Karpas-422 (cell line): ENCODE measurements at regions not wholly inside any gene's neighbourhood (a gene's known extent, or its start where the extent isn't known, plus 50 kb on each side); places are given as distances from the start of the nearest gene placed in this dataset.

Experiments
- DNase-seq: peaks from one replicate; pipeline ENCODE4 v3.0.0-alpha.2; 2015
- H2AFZ ChIP-seq: fragments of 200-600 bp; sonication (generic); 2 replicates; pipeline ENCODE4 v1.6.1; 2014; ENCODE audit warnings: antibody characterized with exemption, low read length, mixed read lengths
- H3K27ac ChIP-seq: fragments of 200-600 bp; sonication (generic); 2 replicates; pipeline ENCODE4 v1.5.1; 2014; ENCODE audit warnings: mild to moderate bottlenecking, low read length, moderate library complexity
- H3K27me3 ChIP-seq: fragments of 200-600 bp; sonication (generic); 2 replicates; pipeline ENCODE4 v1.6.1; 2014; ENCODE audit warnings: low read length, mixed read lengths
- H3K36me3 ChIP-seq: fragments of 200-600 bp; sonication (generic); 2 replicates; pipeline ENCODE4 v1.6.1; 2014; ENCODE audit warnings: low read length, mixed read lengths; ENCODE audit not compliant: insufficient read depth
- H3K4me1 ChIP-seq: fragments of 200-600 bp; sonication (generic); 2 replicates; pipeline ENCODE4 v1.6.1; 2014; ENCODE audit warnings: mild to moderate bottlenecking, low read length, mixed read lengths
- H3K4me2 ChIP-seq: fragments of 200-600 bp; sonication (generic); 2 replicates; pipeline ENCODE4 v1.6.1; 2014; ENCODE audit warnings: low read length, low read depth, mild to moderate bottlenecking; ENCODE audit not compliant: poor library complexity, severe bottlenecking
- H3K4me3 ChIP-seq: fragments of 200-600 bp; sonication (generic); 2 replicates; pipeline ENCODE4 v1.5.1; 2014; ENCODE audit warnings: mild to moderate bottlenecking, antibody characterized with exemption, low read length, mixed read lengths
- H3K79me2 ChIP-seq: fragments of 200-600 bp; sonication (generic); 2 replicates; pipeline ENCODE4 v1.6.1; 2014; ENCODE audit warnings: mild to moderate bottlenecking, low read length, mixed read lengths
- H3K9ac ChIP-seq: fragments of 200-600 bp; sonication (generic); 2 replicates; pipeline ENCODE4 v1.6.0; 2014; ENCODE audit warnings: low read length
- H3K9me2 ChIP-seq: fragments of 200-600 bp; sonication (generic), shearing (Covaris generic); replicated peaks from 2 replicates; pipeline ENCODE4 v1.6.0; 2014; ENCODE audit warnings: mild to moderate bottlenecking, low read length, moderate library complexity; ENCODE audit not compliant: insufficient read depth
- H3K9me3 ChIP-seq: fragments of 300-700, 200-600 bp; sonication (generic); 2 replicates; pipeline ENCODE4 v1.6.1; 2014; ENCODE audit warnings: low read length, mixed read lengths
- H4K20me1 ChIP-seq: fragments of 200-600 bp; sonication (generic); 2 replicates; pipeline ENCODE4 v1.6.1; 2014; ENCODE audit warnings: mild to moderate bottlenecking, antibody characterized with exemption, low read length, low read depth; ENCODE audit not compliant: insufficient read depth

GRCh38 chr11:27777033-27777432, 76.8 kb upstream of the BDNF start:
- no peaks in the 10 kb centered on the region for H3K9me3 ChIP-seq
- H3K9ac ChIP-seq: no peak overlapping the region
- DNase-seq: no peak
- no peaks in the 10 kb centered on the region for H3K36me3 ChIP-seq
- no peaks in the 10 kb centered on the region for H3K79me2 ChIP-seq
- no peak overlapping the region for H3K4me3 ChIP-seq
- H3K4me2 ChIP-seq: no peak overlapping the region
- no peaks in the 10 kb centered on the region for H3K27me3 ChIP-seq
- H3K27ac ChIP-seq: no peak overlapping the region
- no peak overlapping the region for H2AFZ ChIP-seq
- H3K9me2 ChIP-seq: no peaks in the 10 kb centered on the region
- no peaks in the 10 kb centered on the region for H3K4me1 ChIP-seq
- H4K20me1 ChIP-seq: no peaks in the 10 kb centered on the region

- Histone ChIP-seq H3K4me2 (no peak overlapping the region), H4K20me1 (no peaks in the 10 kb centered on the region), H3K27me3 (no peaks in the 10 kb centered on the region), H3K4me1 (no peaks in the 10 kb centered on the region), H2AFZ (no peak overlapping the region), H3K79me2 (no peaks in the 10 kb centered on the region), H3K36me3 (no peaks in the 10 kb centered on the region), H3K9me3 (no peaks in the 10 kb centered on the region), H3K27ac (no peak overlapping the region), H3K4me3 (no peak overlapping the region), H3K9ac (no peak overlapping the region), H3K9me2 (no peaks in the 10 kb centered on the region)
- DNase-seq: no peak
Measured at GRCh38 chr11:27773884-27774283, 73.6 kb upstream of the BDNF start.

GRCh38 chr11:27771516-27771915, 71.3 kb upstream of the BDNF start:
- H3K27ac ChIP-seq: no peak overlapping the region
- H3K36me3 ChIP-seq: no peaks in the 10 kb centered on the region
- no peaks in the 10 kb centered on the region for H3K9me2 ChIP-seq
- DNase-seq: no peak
- no peaks in the 10 kb centered on the region for H3K79me2 ChIP-seq
- H3K4me1 ChIP-seq: no peaks in the 10 kb centered on the region
- H2AFZ ChIP-seq: no peak overlapping the region
- H3K4me3 ChIP-seq: no peak overlapping the region
- no peaks in the 10 kb centered on the region for H3K27me3 ChIP-seq
- H3K4me2 ChIP-seq: no peak overlapping the region
- H3K9me3 ChIP-seq: no peaks in the 10 kb centered on the region
- H4K20me1 ChIP-seq: no peaks in the 10 kb centered on the region
- no peak overlapping the region for H3K9ac ChIP-seq

- H3K27me3 ChIP-seq: no peaks in the 10 kb centered on the region
- no peaks in the 10 kb centered on the region for H3K9me2 ChIP-seq
- H3K4me3 ChIP-seq: no peak overlapping the region
- no peak overlapping the region for H2AFZ ChIP-seq
- no peaks in the 10 kb centered on the region for H3K79me2 ChIP-seq
- no peaks in the 10 kb centered on the region for H3K4me1 ChIP-seq
- no peaks in the 10 kb centered on the region for H3K36me3 ChIP-seq
- H3K4me2 ChIP-seq: no peak overlapping the region
- no peak overlapping the region for H3K9ac ChIP-seq
- no peak for DNase-seq
- H3K27ac ChIP-seq: no peak overlapping the region
- H3K9me3 ChIP-seq: no peaks in the 10 kb centered on the region
- no peaks in the 10 kb centered on the region for H4K20me1 ChIP-seq
Measured at GRCh38 chr11:27770576-27770975, 70.3 kb upstream of the BDNF start.

- Histone ChIP-seq H3K27me3 (no peaks in the 10 kb centered on the region), H3K36me3 (no peaks in the 10 kb centered on the region), H3K79me2 (no peaks in the 10 kb centered on the region), H4K20me1 (no peaks in the 10 kb centered on the region), H3K9me2 (no peaks in the 10 kb centered on the region), H3K9me3 (no peaks in the 10 kb centered on the region), H3K4me3 (no peak overlapping the region), H3K4me2 (no peak overlapping the region), H3K9ac (no peak overlapping the region), H3K4me1 (no peaks in the 10 kb centered on the region), H2AFZ (no peak overlapping the region), H3K27ac (no peak overlapping the region)
- no peak for DNase-seq
Measured at GRCh38 chr11:27763736-27764135, 63.5 kb upstream of the BDNF start.

GRCh38 chr11:27761356-27761755, 61.1 kb upstream of the BDNF start:
- no peaks in the 10 kb centered on the region for H3K36me3 ChIP-seq
- H3K9ac ChIP-seq: no peak overlapping the region
- no peaks in the 10 kb centered on the region for H3K4me1 ChIP-seq
- H3K4me3 ChIP-seq: no peak overlapping the region
- H3K9me2 ChIP-seq: no peaks in the 10 kb centered on the region
- no peaks in the 10 kb centered on the region for H3K27me3 ChIP-seq
- H3K79me2 ChIP-seq: no peaks in the 10 kb centered on the region
- no peaks in the 10 kb centered on the region for H4K20me1 ChIP-seq
- DNase-seq: no peak
- no peaks in the 10 kb centered on the region for H3K9me3 ChIP-seq
- no peak overlapping the region for H3K4me2 ChIP-seq
- no peak overlapping the region for H3K27ac ChIP-seq
- no peak overlapping the region for H2AFZ ChIP-seq

- H3K4me3 ChIP-seq: no peak overlapping the region
- no peak overlapping the region for H3K27ac ChIP-seq
- no peaks in the 10 kb centered on the region for H3K9me2 ChIP-seq
- H3K9me3 ChIP-seq: no peaks in the 10 kb centered on the region
- H2AFZ ChIP-seq: no peak overlapping the region
- DNase-seq: no peak
- H3K4me2 ChIP-seq: no peak overlapping the region
- peaks cover 15% of the 10 kb centered on the region for H3K4me1 ChIP-seq
- H3K79me2 ChIP-seq: no peaks in the 10 kb centered on the region
- H3K36me3 ChIP-seq: no peaks in the 10 kb centered on the region
- H3K9ac ChIP-seq: no peak overlapping the region
- H4K20me1 ChIP-seq: no peaks in the 10 kb centered on the region
- H3K27me3 ChIP-seq: no peaks in the 10 kb centered on the region
Measured at GRCh38 chr11:27757953-27758352, 57.7 kb upstream of the BDNF start.

- peak; percentile 58 for DNase-seq
- H3K79me2 ChIP-seq: no peaks in the 10 kb centered on the region
- H3K4me2 ChIP-seq: peak overlapping the region; percentile 24
- H4K20me1 ChIP-seq: no peaks in the 10 kb centered on the region
- no peak overlapping the region for H3K4me3 ChIP-seq
- no peaks in the 10 kb centered on the region for H3K36me3 ChIP-seq
- H3K4me1 ChIP-seq: peaks cover 15% of the 10 kb centered on the region
- no peak overlapping the region for H3K27ac ChIP-seq
- H2AFZ ChIP-seq: no peak overlapping the region
- no peaks in the 10 kb centered on the region for H3K9me3 ChIP-seq
- no peaks in the 10 kb centered on the region for H3K9me2 ChIP-seq
- H3K9ac ChIP-seq: no peak overlapping the region
- no peaks in the 10 kb centered on the region for H3K27me3 ChIP-seq
Measured at GRCh38 chr11:27754035-27755017, 54.1 kb upstream of the BDNF start.
